ENCODE measurements at regions not wholly inside any gene's neighbourhood (a gene's known extent, or its start where the extent isn't known, plus 50 kb on each side); places are given as distances from the start of the nearest gene placed in this dataset.

DNA sequence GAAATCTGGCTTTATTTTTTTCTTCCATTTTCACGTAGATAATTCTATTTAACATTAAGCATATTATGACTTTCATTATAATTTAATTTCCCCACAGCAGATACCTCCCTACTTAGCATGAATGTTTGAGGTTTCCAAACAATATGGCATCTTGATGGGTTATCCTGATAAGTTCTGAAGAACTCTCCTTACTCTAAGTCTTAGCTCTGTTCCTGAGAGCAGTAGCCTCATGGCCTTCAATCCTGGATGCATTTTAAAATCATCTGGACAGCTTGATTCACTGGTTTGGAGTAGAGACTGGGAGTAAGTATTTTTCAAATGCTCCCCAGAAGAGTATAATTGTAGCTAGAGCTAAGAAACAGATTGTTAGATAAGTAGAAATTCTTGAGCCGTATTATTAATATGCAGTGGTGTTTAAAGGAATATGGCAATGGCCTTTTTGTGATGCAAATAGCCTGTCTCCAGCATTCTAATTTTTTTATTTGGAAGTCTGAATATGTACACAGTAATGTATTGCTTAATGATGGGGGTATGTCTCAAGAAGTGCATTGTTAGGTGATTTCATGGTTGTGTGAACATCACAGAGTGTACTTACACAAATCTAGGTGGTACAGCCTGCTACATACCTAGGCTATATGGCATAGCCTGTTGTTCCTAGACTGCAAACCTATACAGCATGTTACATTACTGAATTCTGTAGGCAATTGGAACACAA lies 110.5 kb upstream of the EEF1E1 start:
- TF ChIP-seq POLR2AphosphoS5 (IDR thresholded peaks at IDR 0.05): no peak
- TF ChIP-seq, protein P1, sequence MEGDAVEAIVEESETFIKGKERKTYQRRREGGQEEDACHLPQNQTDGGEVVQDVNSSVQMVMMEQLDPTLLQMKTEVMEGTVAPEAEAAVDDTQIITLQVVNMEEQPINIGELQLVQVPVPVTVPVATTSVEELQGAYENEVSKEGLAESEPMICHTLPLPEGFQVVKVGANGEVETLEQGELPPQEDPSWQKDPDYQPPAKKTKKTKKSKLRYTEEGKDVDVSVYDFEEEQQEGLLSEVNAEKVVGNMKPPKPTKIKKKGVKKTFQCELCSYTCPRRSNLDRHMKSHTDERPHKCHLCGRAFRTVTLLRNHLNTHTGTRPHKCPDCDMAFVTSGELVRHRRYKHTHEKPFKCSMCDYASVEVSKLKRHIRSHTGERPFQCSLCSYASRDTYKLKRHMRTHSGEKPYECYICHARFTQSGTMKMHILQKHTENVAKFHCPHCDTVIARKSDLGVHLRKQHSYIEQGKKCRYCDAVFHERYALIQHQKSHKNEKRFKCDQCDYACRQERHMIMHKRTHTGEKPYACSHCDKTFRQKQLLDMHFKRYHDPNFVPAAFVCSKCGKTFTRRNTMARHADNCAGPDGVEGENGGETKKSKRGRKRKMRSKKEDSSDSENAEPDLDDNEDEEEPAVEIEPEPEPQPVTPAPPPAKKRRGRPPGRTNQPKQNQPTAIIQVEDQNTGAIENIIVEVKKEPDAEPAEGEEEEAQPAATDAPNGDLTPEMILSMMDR (IDR thresholded peaks at IDR 0.05): no peak
- no peak for TF ChIP-seq EP300 (IDR thresholded peaks at IDR 0.05)
- TF ChIP-seq POLR2A (IDR thresholded peaks at IDR 0.05): no peak
